ENCODE measurements at regions not wholly inside any gene's neighbourhood (a gene's known extent, or its start where the extent isn't known, plus 50 kb on each side); places are given as distances from the start of the nearest gene placed in this dataset.

GRCh38 chr1:82836213-82836972 lies 1035.7 kb downstream of the ADGRL2 start:
- no peak overlapping the region for H3K4me3 ChIP-seq (ENCODE audit: low read depth, low read length)
- DNase-seq (ENCODE audit: low read depth): no peak
- TF ChIP-seq, protein P1, sequence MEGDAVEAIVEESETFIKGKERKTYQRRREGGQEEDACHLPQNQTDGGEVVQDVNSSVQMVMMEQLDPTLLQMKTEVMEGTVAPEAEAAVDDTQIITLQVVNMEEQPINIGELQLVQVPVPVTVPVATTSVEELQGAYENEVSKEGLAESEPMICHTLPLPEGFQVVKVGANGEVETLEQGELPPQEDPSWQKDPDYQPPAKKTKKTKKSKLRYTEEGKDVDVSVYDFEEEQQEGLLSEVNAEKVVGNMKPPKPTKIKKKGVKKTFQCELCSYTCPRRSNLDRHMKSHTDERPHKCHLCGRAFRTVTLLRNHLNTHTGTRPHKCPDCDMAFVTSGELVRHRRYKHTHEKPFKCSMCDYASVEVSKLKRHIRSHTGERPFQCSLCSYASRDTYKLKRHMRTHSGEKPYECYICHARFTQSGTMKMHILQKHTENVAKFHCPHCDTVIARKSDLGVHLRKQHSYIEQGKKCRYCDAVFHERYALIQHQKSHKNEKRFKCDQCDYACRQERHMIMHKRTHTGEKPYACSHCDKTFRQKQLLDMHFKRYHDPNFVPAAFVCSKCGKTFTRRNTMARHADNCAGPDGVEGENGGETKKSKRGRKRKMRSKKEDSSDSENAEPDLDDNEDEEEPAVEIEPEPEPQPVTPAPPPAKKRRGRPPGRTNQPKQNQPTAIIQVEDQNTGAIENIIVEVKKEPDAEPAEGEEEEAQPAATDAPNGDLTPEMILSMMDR (IDR thresholded peaks at IDR 0.05; ENCODE audit: insufficient read depth, low read length): no peak

GRCh38 chr1:82830690-82831380 lies 1030.1 kb downstream of the ADGRL2 start:
- no peak overlapping the region for H3K4me3 ChIP-seq (ENCODE audit: low read depth, low read length)
- no peak for DNase-seq (ENCODE audit: low read depth)
- TF ChIP-seq, protein P1 (IDR thresholded peaks at IDR 0.05; ENCODE audit: insufficient read depth, low read length): no peak

GRCh38 chr1:82829527-82829926 lies 1028.8 kb downstream of the ADGRL2 start:
- TF ChIP-seq, protein P1 (IDR thresholded peaks at IDR 0.05; ENCODE audit: insufficient read depth, low read length): no peak
- no peak overlapping the region for H3K4me3 ChIP-seq (ENCODE audit: low read depth, low read length)
- no peak for DNase-seq (ENCODE audit: low read depth)

GRCh38 chr1:82823876-82824275 lies 1023.1 kb downstream of the ADGRL2 start:
- no peak overlapping the region for H3K4me3 ChIP-seq (ENCODE audit: low read depth, low read length)
- DNase-seq (ENCODE audit: low read depth): no peak
- TF ChIP-seq, protein P1 (IDR thresholded peaks at IDR 0.05; ENCODE audit: insufficient read depth, low read length): no peak

GRCh38 chr1:82820816-82821215 lies 1020.1 kb downstream of the ADGRL2 start:
- no peak for DNase-seq (ENCODE audit: low read depth)
- no peak overlapping the region for H3K4me3 ChIP-seq (ENCODE audit: low read depth, low read length)
- TF ChIP-seq, protein P1 (IDR thresholded peaks at IDR 0.05; ENCODE audit: insufficient read depth, low read length): no peak

DNA sequence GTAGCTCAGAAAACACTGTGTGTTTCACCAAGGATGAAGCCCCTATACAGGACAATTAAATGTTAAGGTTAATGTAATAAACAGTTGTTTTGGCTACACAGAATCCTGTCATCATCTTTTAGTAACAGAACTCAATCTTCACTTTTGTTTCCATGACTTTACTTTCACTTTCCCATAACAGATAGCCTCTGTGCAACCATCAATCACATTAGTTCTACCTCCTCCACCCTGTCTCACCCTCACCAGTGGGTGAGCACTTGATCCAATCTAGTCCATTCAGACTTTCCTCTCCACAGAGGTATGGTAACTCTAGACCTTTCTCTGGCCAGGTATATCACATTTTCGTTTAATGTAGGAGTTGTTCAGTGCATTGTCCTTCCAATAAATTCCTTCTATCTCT lies 1018.5 kb downstream of the ADGRL2 start:
- no peak overlapping the region for H3K4me3 ChIP-seq (ENCODE audit: low read depth, low read length)
- DNase-seq (ENCODE audit: low read depth): no peak

More for the DNA sequence above, 1018.5 kb downstream of the ADGRL2 start:
- TF ChIP-seq, protein P1 (IDR thresholded peaks at IDR 0.05; ENCODE audit: insufficient read depth, low read length): no peak
